Natural killer cell (primary cell): ENCODE measurements at regions not wholly inside any gene's neighbourhood (a gene's known extent, or its start where the extent isn't known, plus 50 kb on each side); places are given as distances from the start of the nearest gene placed in this dataset.
A peak's percentile ranks its signal among the peaks of the same experiment; 100 is the strongest.
"Not testable (repeated sequence)": the region's sequence is repeated elsewhere in the genome, so short reads cannot be mapped to it uniquely, and the experiment has no call there.

Experiments
- ATAC-seq, 3 donors: fragments of 150-1000 bp in 2 of 3; fragments of 200-7000 bp in 1 of 3; cut with Tn5 transposase; 1 replicate in 1 of 3; 2 replicates in 2 of 3; pipeline ENCODE4 v1.10.0; 2021; ENCODE audit warnings: mild to moderate bottlenecking in 2 of 3, moderate library complexity in 2 of 3
- DNase-seq, 2 donors: peaks; one replicate each; pipeline versions ENCODE4 v3.0.0 to v3.0.0-alpha.2; 2013 to 2021; ENCODE audit warnings: mixed read lengths in 1 of 2
- H3K27ac ChIP-seq: one replicate; pipeline ENCODE4 v1.5.1; 2013; ENCODE audit warnings: mild to moderate bottlenecking, low read length
- H3K27me3 ChIP-seq: one replicate; pipeline ENCODE4 v1.6.1; 2013; ENCODE audit warnings: low read length; ENCODE audit not compliant: control insufficient read depth, insufficient read depth
- H3K36me3 ChIP-seq: one replicate; pipeline ENCODE4 v1.6.1; 2013; ENCODE audit warnings: low read length; ENCODE audit not compliant: control insufficient read depth, insufficient read depth
- H3K4me1 ChIP-seq: one replicate; pipeline ENCODE4 v1.6.1; 2013; ENCODE audit warnings: low read length; ENCODE audit not compliant: control insufficient read depth, insufficient read depth
- H3K4me3 ChIP-seq: one replicate; pipeline ENCODE4 v1.5.1; 2013; ENCODE audit warnings: low read length
- H3K9me3 ChIP-seq: one replicate; pipeline ENCODE4 v1.6.1; 2013; ENCODE audit warnings: low read length; ENCODE audit not compliant: control insufficient read depth, insufficient read depth
- H3K27ac Mint-ChIP-seq, 2 donors: one replicate each; pipeline ENCODE4 v1.8.0; 2022; ENCODE audit warnings: mild to moderate bottlenecking in 2 of 2, mixed read lengths in 2 of 2, moderate library complexity in 1 of 2
- H3K27me3 Mint-ChIP-seq, 2 donors: one replicate each; pipeline ENCODE4 v1.8.0; 2022; ENCODE audit warnings: low read depth in 2 of 2, mixed read lengths in 2 of 2
- H3K36me3 Mint-ChIP-seq: one replicate; pipeline ENCODE4 v1.8.0; 2022; ENCODE audit warnings: mixed read lengths
- H3K4me1 Mint-ChIP-seq, 2 donors: one replicate each; pipeline ENCODE4 v1.8.0; 2022; ENCODE audit warnings: mixed read lengths in 2 of 2
- H3K4me3 Mint-ChIP-seq: one replicate; pipeline ENCODE4 v1.8.0; 2022; ENCODE audit warnings: mild to moderate bottlenecking, moderate library complexity, mixed read lengths
- H3K9me3 Mint-ChIP-seq, 2 donors: one replicate each; pipeline ENCODE4 v1.8.0; 2022; ENCODE audit warnings: mixed read lengths in 2 of 2
- WGBS: methylation state at CpG from one replicate; pipeline ENCODE4 v1.1.7; 2013; ENCODE audit warnings: missing lambda C conversion rate; ENCODE audit not compliant: insufficient coverage; 5-methylcytosine and 5-hydroxymethylcytosine counted together
- intact Hi-C: fragments of 100-400 bp; cut with micrococcal nuclease; formaldehyde crosslinking; loops from one replicate; pipeline ENCODE4 v1.14.2; 2022

GRCh38 chr7:65763114-65763513, 109.8 kb upstream of the VKORC1L1 start:
- H3K4me1 ChIP-seq, DNase-seq, H3K27me3 ChIP-seq, H3K27me3 Mint-ChIP-seq, H3K4me3 Mint-ChIP-seq, H3K9me3 Mint-ChIP-seq, H3K4me1 Mint-ChIP-seq, H3K36me3 Mint-ChIP-seq, ATAC-seq, intact Hi-C loops, H3K27ac ChIP-seq, H3K9me3 ChIP-seq, H3K4me3 ChIP-seq: not testable (repeated sequence)
- H3K36me3 ChIP-seq = peaks cover 10% of the 10 kb centered on the region
- WGBS = 72% methylated on average over 4 of the region's 5 CpGs
- peak overlapping the region; percentile 47 to 62 for H3K27ac Mint-ChIP-seq

GRCh38 chr7:65770473-65771225, 102.2 kb upstream of the VKORC1L1 start:
- H3K27me3 Mint-ChIP-seq, H3K36me3 ChIP-seq, H3K27me3 ChIP-seq, H3K36me3 Mint-ChIP-seq, H3K9me3 ChIP-seq, intact Hi-C loops, H3K9me3 Mint-ChIP-seq: not testable (repeated sequence)
- peak; percentile 94 to 98 for DNase-seq
- 4% methylated on average over 41 of the region's 44 CpGs for WGBS
- peak overlapping the region; percentile 92 for H3K4me3 Mint-ChIP-seq
- H3K4me3 ChIP-seq = peak overlapping the region; percentile 70
- H3K27ac Mint-ChIP-seq = peak overlapping the region; percentile 90 to 92
- peak overlapping the region; percentile 92 for H3K27ac ChIP-seq
- H3K4me1 Mint-ChIP-seq = peaks cover 0 to 11% of the 10 kb centered on the region in 2 donors
- peaks cover 16% of the 10 kb centered on the region for H3K4me1 ChIP-seq
- ATAC-seq = peak; percentile 95 to 98 (median 95)

- H3K36me3 Mint-ChIP-seq, H3K9me3 ChIP-seq, ATAC-seq, intact Hi-C loops, H3K9me3 Mint-ChIP-seq, H3K27me3 ChIP-seq, H3K36me3 ChIP-seq, H3K27me3 Mint-ChIP-seq, DNase-seq: not testable (repeated sequence)
- peaks cover 16% of the 10 kb centered on the region for H3K4me1 ChIP-seq
- peaks cover 0 to 11% of the 10 kb centered on the region in 2 donors for H3K4me1 Mint-ChIP-seq
- H3K27ac ChIP-seq = peak overlapping the region; percentile 92
- H3K4me3 Mint-ChIP-seq = peak overlapping the region; percentile 92
- H3K27ac Mint-ChIP-seq = peak overlapping the region; percentile 90 to 92
- peak overlapping the region; percentile 70 for H3K4me3 ChIP-seq
- WGBS = 97% methylated on average over 16 of the region's 17 CpGs
These were observed 101.7 kb upstream of the VKORC1L1 start for GRCh38 chr7:65771226-65771569.

- H3K36me3 Mint-ChIP-seq, ATAC-seq, H3K4me1 ChIP-seq, intact Hi-C loops, H3K4me3 Mint-ChIP-seq, DNase-seq, H3K4me1 Mint-ChIP-seq, H3K4me3 ChIP-seq, H3K9me3 ChIP-seq, H3K27me3 Mint-ChIP-seq, H3K36me3 ChIP-seq, H3K27me3 ChIP-seq, H3K27ac ChIP-seq, H3K27ac Mint-ChIP-seq, H3K9me3 Mint-ChIP-seq: not testable (repeated sequence)
- 93% methylated on average over 3 of the region's 6 CpGs for WGBS
These were observed 96.2 kb upstream of the VKORC1L1 start for GRCh38 chr7:65776677-65777076.

- H3K9me3 ChIP-seq, H3K4me3 ChIP-seq, intact Hi-C loops, H3K36me3 Mint-ChIP-seq, H3K4me1 ChIP-seq, H3K36me3 ChIP-seq, H3K9me3 Mint-ChIP-seq, H3K27ac Mint-ChIP-seq, DNase-seq, H3K27me3 ChIP-seq, H3K4me3 Mint-ChIP-seq, H3K4me1 Mint-ChIP-seq, ATAC-seq, H3K27ac ChIP-seq, H3K27me3 Mint-ChIP-seq: not testable (repeated sequence)
- WGBS = no CpG with 5 or more reads among the region's 5 CpGs
These were observed 82.9 kb upstream of the VKORC1L1 start for GRCh38 chr7:65789943-65790342.

GRCh38 chr7:65791788-65792187, 81.1 kb upstream of the VKORC1L1 start:
- DNase-seq, intact Hi-C loops, H3K27ac ChIP-seq, H3K4me3 Mint-ChIP-seq, ATAC-seq, H3K4me1 Mint-ChIP-seq, H3K4me3 ChIP-seq, H3K27ac Mint-ChIP-seq, H3K4me1 ChIP-seq, H3K36me3 Mint-ChIP-seq, H3K9me3 Mint-ChIP-seq, H3K9me3 ChIP-seq, H3K36me3 ChIP-seq, H3K27me3 Mint-ChIP-seq, H3K27me3 ChIP-seq: not testable (repeated sequence)
- 60% methylated on average over 1 of the region's 1 CpG for WGBS

- H3K4me1 Mint-ChIP-seq, H3K36me3 Mint-ChIP-seq, ATAC-seq, H3K4me3 Mint-ChIP-seq, H3K9me3 Mint-ChIP-seq, H3K27ac ChIP-seq, H3K36me3 ChIP-seq, intact Hi-C loops, H3K4me1 ChIP-seq, DNase-seq, H3K9me3 ChIP-seq, H3K27me3 ChIP-seq, H3K4me3 ChIP-seq, H3K27ac Mint-ChIP-seq, H3K27me3 Mint-ChIP-seq: not testable (repeated sequence)
- WGBS = 100% methylated on average over 3 of the region's 4 CpGs
These were observed 80.1 kb upstream of the VKORC1L1 start for GRCh38 chr7:65792726-65793125.

GRCh38 chr7:65794671-65795391, 78.0 kb upstream of the VKORC1L1 start:
- H3K9me3 Mint-ChIP-seq, H3K4me3 Mint-ChIP-seq, H3K27ac ChIP-seq, H3K9me3 ChIP-seq, H3K4me3 ChIP-seq, ATAC-seq, H3K36me3 ChIP-seq, H3K36me3 Mint-ChIP-seq, H3K4me1 ChIP-seq, intact Hi-C loops, H3K27ac Mint-ChIP-seq, H3K27me3 ChIP-seq, H3K4me1 Mint-ChIP-seq, DNase-seq, H3K27me3 Mint-ChIP-seq: not testable (repeated sequence)
- 95% methylated on average over 1 of the region's 3 CpGs for WGBS
